IMR-90 (cell line): ENCODE measurements at regions not wholly inside any gene's neighbourhood (a gene's known extent, or its start where the extent isn't known, plus 50 kb on each side); places are given as distances from the start of the nearest gene placed in this dataset.

Source experiments
- ATAC-seq: fragments of 200-7000 bp; cut with Tn5 transposase; 2 replicates; pipeline ENCODE4 v1.9.1; 2020; ENCODE audit warnings: low read depth, mild to moderate bottlenecking, moderate library complexity
- BruUV-seq: library from RNA; stranded (reverse); fragments of 400-500 nt; replicated peaks from 2 replicates; lab custom pipeline; 2021; lab: Mats Ljungman, UMichigan
- CTCF ChIA-PET: fragments of 300-600 bp; formaldehyde crosslinking; extraction: SDS; loops from one replicate; lab custom pipeline; 2021; ENCODE audit warnings: antibody characterized with exemption; lab: Yijun Ruan, JAX
- POLR2A ChIA-PET: fragments of 300-600 bp; sonication (Branson Sonifier 250); formaldehyde crosslinking; loops from one replicate; lab custom pipeline; 2022; ENCODE audit warnings: antibody characterized with exemption; ENCODE audit not compliant: unreplicated experiment; lab: Charles Lee
- DNase-seq: peaks from one replicate; pipeline ENCODE4 v3.0.0; 2013
- H2AFZ ChIP-seq: replicated peaks from 2 replicates; pipeline ENCODE3; 2013; ENCODE audit warnings: low read length, mild to moderate bottlenecking; ENCODE audit not compliant: poor library complexity
- H2AK5ac ChIP-seq: 2 replicates; pipeline ENCODE4 v1.6.1; 2013; ENCODE audit warnings: low read depth, low read length, inconsistent platforms
- H2AK9ac ChIP-seq: replicated peaks from 2 replicates; pipeline ENCODE3; 2013; ENCODE audit warnings: mild to moderate bottlenecking, low read depth, low read length, moderate library complexity; ENCODE audit not compliant: poor library complexity
- H2BK120ac ChIP-seq: 2 replicates; pipeline ENCODE4 v1.6.1; 2013; ENCODE audit warnings: low read depth, low read length, inconsistent platforms
- H2BK15ac ChIP-seq: 3 replicates; pipeline ENCODE4 v1.6.1; 2013; ENCODE audit warnings: low read depth, low read length, inconsistent platforms
- H2BK20ac ChIP-seq: 2 replicates; pipeline ENCODE4 v1.6.1; 2013; ENCODE audit warnings: low read depth, mild to moderate bottlenecking, inconsistent platforms, low read length, moderate library complexity
- H2BK5ac ChIP-seq: 2 replicates; pipeline ENCODE4 v1.6.1; 2013; ENCODE audit warnings: mild to moderate bottlenecking, low read depth, low read length, inconsistent platforms; ENCODE audit not compliant: poor library complexity, severe bottlenecking
- H3K14ac ChIP-seq: replicated peaks from 2 replicates; pipeline ENCODE4 v1.6.1; 2013; ENCODE audit warnings: low read depth, low read length, inconsistent platforms
- H3K18ac ChIP-seq: 2 replicates; pipeline ENCODE4 v1.6.1; 2013; ENCODE audit warnings: low read depth, low read length, control low read depth
- H3K23ac ChIP-seq: 2 replicates; pipeline ENCODE4 v1.6.1; 2013; ENCODE audit warnings: low read depth, low read length, inconsistent platforms
- H3K27ac ChIP-seq: 2 replicates; pipeline ENCODE4 v1.5.1; 2013; ENCODE audit warnings: mild to moderate bottlenecking, control low read depth, low read length; ENCODE audit not compliant: insufficient read depth
- H3K27me3 ChIP-seq: 2 replicates; pipeline ENCODE4 v1.6.1; 2013; ENCODE audit warnings: low read length; ENCODE audit not compliant: control insufficient read depth, insufficient read depth
- H3K36me3 ChIP-seq: 2 replicates; pipeline ENCODE4 v1.6.1; 2013; ENCODE audit warnings: low read length, mixed read lengths; ENCODE audit not compliant: control insufficient read depth, insufficient read depth
- H3K4ac ChIP-seq: 2 replicates; pipeline ENCODE4 v1.6.1; 2013; ENCODE audit warnings: low read depth, low read length, inconsistent platforms
- H3K4me1 ChIP-seq: 2 replicates; pipeline ENCODE4 v1.6.1; 2013; ENCODE audit warnings: low read length, mixed read lengths; ENCODE audit not compliant: control insufficient read depth, insufficient read depth
- H3K4me2 ChIP-seq: 2 replicates; pipeline ENCODE4 v1.6.1; 2013; ENCODE audit warnings: low read depth, mild to moderate bottlenecking, control low read depth, low read length, moderate library complexity
- H3K4me3 ChIP-seq: 2 replicates; pipeline ENCODE4 v1.5.1; 2013; ENCODE audit warnings: low read depth, mild to moderate bottlenecking, control low read depth, low read length, moderate library complexity; ENCODE audit not compliant: insufficient read depth
- H3K56ac ChIP-seq: 2 replicates; pipeline ENCODE4 v1.6.1; 2013; ENCODE audit warnings: low read length, inconsistent platforms; ENCODE audit not compliant: insufficient read depth; ENCODE audit errors: extremely low read depth
- H3K79me1 ChIP-seq, 2 experiments: 2 replicates each; pipeline ENCODE4 v1.6.1; 2013; ENCODE audit warnings: low read length in 2 of 2, inconsistent platforms in 1 of 2, low read depth in 1 of 2
- H3K9ac ChIP-seq: 2 replicates; pipeline ENCODE4 v1.6.1; 2013; ENCODE audit warnings: low read depth, low read length, control low read depth
- H3K9me1 ChIP-seq: 2 replicates; pipeline ENCODE4 v1.6.1; 2013; ENCODE audit warnings: low read length, inconsistent platforms; ENCODE audit not compliant: insufficient read depth
- H3K9me3 ChIP-seq: 2 replicates; pipeline ENCODE4 v1.6.1; 2013; ENCODE audit warnings: low read length; ENCODE audit not compliant: control insufficient read depth, insufficient read depth
- H4K20me1 ChIP-seq: 2 replicates; pipeline ENCODE4 v1.6.1; 2013; ENCODE audit warnings: low read length, inconsistent platforms; ENCODE audit not compliant: insufficient read depth
- H4K5ac ChIP-seq: 2 replicates; pipeline ENCODE4 v1.6.1; 2013; ENCODE audit warnings: mild to moderate bottlenecking, low read depth, low read length, control low read depth
- H4K8ac ChIP-seq, 2 experiments: 2 replicates each; pipeline ENCODE4 v1.6.1; 2013; ENCODE audit warnings: low read depth in 2 of 2, low read length in 2 of 2, control low read depth in 1 of 2, inconsistent platforms in 1 of 2
- H4K91ac ChIP-seq: 2 replicates; pipeline ENCODE4 v1.6.1; 2013; ENCODE audit warnings: low read depth, low read length, inconsistent platforms; ENCODE audit not compliant: insufficient read depth
- BHLHE40 ChIP-seq: fragments of 150-350 bp; IDR thresholded peaks from 2 replicates; pipeline ENCODE4 v1.6.1; 2016; ENCODE audit warnings: mild to moderate bottlenecking, low read depth, low read length
- CEBPB ChIP-seq: IDR thresholded peaks from 2 replicates; pipeline ENCODE4 v1.6.1; 2012; ENCODE audit warnings: low read depth, low read length, improper control_type of control experiment
- CHD1 ChIP-seq: IDR thresholded peaks from 2 replicates; pipeline ENCODE4 v1.6.1; 2012; ENCODE audit warnings: low read depth, low read length, improper control_type of control experiment
- FOS ChIP-seq: fragments of 150-350 bp; IDR thresholded peaks from 2 replicates; pipeline ENCODE4 v1.6.1; 2016; ENCODE audit warnings: low read depth, low read length
- MAFK ChIP-seq: IDR thresholded peaks from 2 replicates; pipeline ENCODE4 v1.6.1; 2012; ENCODE audit warnings: low read depth, low read length, improper control_type of control experiment
- MAZ ChIP-seq: IDR thresholded peaks from 2 replicates; pipeline ENCODE4 v1.6.1; 2012; ENCODE audit warnings: low read depth, mild to moderate bottlenecking, low read length, improper control_type of control experiment, moderate library complexity, borderline replicate concordance
- MXI1 ChIP-seq: IDR thresholded peaks from 2 replicates; pipeline ENCODE4 v1.6.1; 2012; ENCODE audit warnings: low read depth, mild to moderate bottlenecking, low read length, moderate library complexity, borderline replicate concordance
- NFE2L2 ChIP-seq: fragments of 150-350 bp; IDR thresholded peaks from 2 replicates; pipeline ENCODE4 v1.6.1; 2016; ENCODE audit warnings: low read depth, mild to moderate bottlenecking, low read length
- POLR2A ChIP-seq: IDR thresholded peaks from 2 replicates; pipeline ENCODE4 v1.6.1; 2012; ENCODE audit warnings: mild to moderate bottlenecking, low read depth, low read length
- RAD21 ChIP-seq: IDR thresholded peaks from 2 replicates; pipeline ENCODE4 v1.6.1; 2012; ENCODE audit warnings: low read length, improper control_type of control experiment
- RCOR1 ChIP-seq: IDR thresholded peaks from 2 replicates; pipeline ENCODE4 v1.6.1; 2012; ENCODE audit warnings: mild to moderate bottlenecking, low read length, improper control_type of control experiment; ENCODE audit not compliant: insufficient replicate concordance
- RFX5 ChIP-seq: IDR thresholded peaks from 2 replicates; pipeline ENCODE4 v1.8.0; 2012; ENCODE audit warnings: low read depth, mild to moderate bottlenecking, low read length, moderate library complexity
- SMC3 ChIP-seq: fragments of 150-350 bp; IDR thresholded peaks from 2 replicates; pipeline ENCODE4 v1.6.1; 2016; ENCODE audit warnings: low read depth, mild to moderate bottlenecking, antibody characterized with exemption, low read length, moderate library complexity
- WGBS, 2 experiments: methylation state at CpG; one replicate each; pipeline versions ENCODE4 v1.1.5 to v1.1.7; 2013; ENCODE audit warnings: missing lambda C conversion rate in 2 of 2; ENCODE audit not compliant: insufficient read length in 1 of 2; ENCODE audit errors: extremely low coverage in 2 of 2; 5-methylcytosine and 5-hydroxymethylcytosine counted together
- dilution Hi-C: fragments of 300-500 bp; cut with HindIII; formaldehyde crosslinking; loops from one replicate; pipeline ENCODE4 v1.14.3; 2018; ENCODE audit warnings: low sequenced_read_pairs; ENCODE audit not compliant: unreplicated experiment
- in situ Hi-C: fragments of 300-500 bp; cut with MboI; formaldehyde crosslinking; loops from 3 replicates; pipeline ENCODE4 v1.14.3; 2019; ENCODE audit warnings: low sequenced_read_pairs, inconsistent platforms, mixed read lengths
- intact Hi-C: fragments of 100-400 bp; cut with micrococcal nuclease; formaldehyde crosslinking; loops from 2 replicates; pipeline ENCODE4 v1.10.0; 2022
- TF ChIP-seq, protein P1 (sequence below): conservative IDR thresholded peaks from 2 replicates; pipeline ENCODE4 v1.5.1; 2012; ENCODE audit warnings: mild to moderate bottlenecking, low read depth, low read length, improper control_type of control experiment
- TF ChIP-seq, protein P2 (sequence below): fragments of 150-350 bp; IDR thresholded peaks from 2 replicates; pipeline ENCODE4 v1.6.1; 2017; ENCODE audit warnings: mild to moderate bottlenecking, antibody characterized with exemption, low read length, low read depth
- TF ChIP-seq, protein P3 (sequence below): fragments of 150-350 bp; IDR thresholded peaks from 2 replicates; pipeline ENCODE4 v1.6.1; 2016; ENCODE audit warnings: low read depth, mild to moderate bottlenecking, low read length, moderate library complexity, borderline replicate concordance

DNA sequence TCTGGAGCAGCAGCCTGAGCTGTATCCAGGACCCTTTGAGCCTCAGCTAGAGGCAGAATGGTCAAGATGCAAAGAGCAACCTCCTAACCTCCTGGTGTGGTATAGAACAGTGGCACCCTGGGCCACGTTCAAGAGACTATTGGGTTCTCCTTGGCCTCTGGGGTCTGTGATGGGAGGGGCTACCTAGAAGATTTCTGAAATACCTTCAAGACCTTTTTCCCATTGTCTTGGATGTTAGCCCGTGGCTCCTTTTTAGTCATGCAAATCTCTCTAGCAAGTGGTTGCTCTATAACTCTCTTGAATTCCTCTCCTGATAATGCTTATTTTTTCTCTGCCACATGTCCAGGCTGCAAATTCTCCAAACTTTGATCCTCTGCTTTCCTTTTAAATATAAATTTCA lies 106.3 kb upstream of the SULT1C3 start:
- Histone ChIP-seq H2AFZ (no peak overlapping the region), H3K9me1 (no peaks in the 10 kb centered on the region), H3K4me3 (no peak overlapping the region), H3K9me3 (no peaks in the 10 kb centered on the region), H3K4me1 (no peaks in the 10 kb centered on the region), H3K27me3 (no peaks in the 10 kb centered on the region), H3K4me2 (no peak overlapping the region), H2AK5ac (no peak overlapping the region), H3K79me1 (no peaks in the 10 kb centered on the region), H3K56ac (no peak overlapping the region), H4K5ac (no peak overlapping the region), H3K23ac (no peak overlapping the region), H3K14ac (no peak overlapping the region), H3K27ac (no peak overlapping the region), H2AK9ac (no peak overlapping the region), H4K91ac (no peak overlapping the region), H2BK20ac (no peak overlapping the region), H2BK15ac (no peak overlapping the region), H4K8ac (no peak overlapping the region), H2BK5ac (no peak overlapping the region), H3K36me3 (no peaks in the 10 kb centered on the region), H3K4ac (no peak overlapping the region), H4K20me1 (no peaks in the 10 kb centered on the region), H3K9ac (no peak overlapping the region), H2BK120ac (no peak overlapping the region), H3K18ac (no peak overlapping the region)
- dilution Hi-C loops (no loop called here), intact Hi-C loops (no loop called here), in situ Hi-C loops (no loop called here)
- no TSS peak for BruUV-seq
- CTCF ChIA-PET, result no interaction called here
- DNase-seq, result no peak
- no CpG with 5 or more reads among the region's 2 CpGs for WGBS, 2 experiments
- POLR2A ChIA-PET, result no interaction called here
- no peak for ATAC-seq
- TF ChIP-seq, protein P1, sequence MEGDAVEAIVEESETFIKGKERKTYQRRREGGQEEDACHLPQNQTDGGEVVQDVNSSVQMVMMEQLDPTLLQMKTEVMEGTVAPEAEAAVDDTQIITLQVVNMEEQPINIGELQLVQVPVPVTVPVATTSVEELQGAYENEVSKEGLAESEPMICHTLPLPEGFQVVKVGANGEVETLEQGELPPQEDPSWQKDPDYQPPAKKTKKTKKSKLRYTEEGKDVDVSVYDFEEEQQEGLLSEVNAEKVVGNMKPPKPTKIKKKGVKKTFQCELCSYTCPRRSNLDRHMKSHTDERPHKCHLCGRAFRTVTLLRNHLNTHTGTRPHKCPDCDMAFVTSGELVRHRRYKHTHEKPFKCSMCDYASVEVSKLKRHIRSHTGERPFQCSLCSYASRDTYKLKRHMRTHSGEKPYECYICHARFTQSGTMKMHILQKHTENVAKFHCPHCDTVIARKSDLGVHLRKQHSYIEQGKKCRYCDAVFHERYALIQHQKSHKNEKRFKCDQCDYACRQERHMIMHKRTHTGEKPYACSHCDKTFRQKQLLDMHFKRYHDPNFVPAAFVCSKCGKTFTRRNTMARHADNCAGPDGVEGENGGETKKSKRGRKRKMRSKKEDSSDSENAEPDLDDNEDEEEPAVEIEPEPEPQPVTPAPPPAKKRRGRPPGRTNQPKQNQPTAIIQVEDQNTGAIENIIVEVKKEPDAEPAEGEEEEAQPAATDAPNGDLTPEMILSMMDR, result no peak
- TF ChIP-seq MAFK, result no peak
- no peak for TF ChIP-seq CHD1
- no peak for TF ChIP-seq SMC3
- TF ChIP-seq MAZ, result no peak
- no peak for TF ChIP-seq NFE2L2
- no peak for TF ChIP-seq CEBPB
- no peak for TF ChIP-seq RAD21
- TF ChIP-seq FOS, result no peak
- TF ChIP-seq, protein P2, sequence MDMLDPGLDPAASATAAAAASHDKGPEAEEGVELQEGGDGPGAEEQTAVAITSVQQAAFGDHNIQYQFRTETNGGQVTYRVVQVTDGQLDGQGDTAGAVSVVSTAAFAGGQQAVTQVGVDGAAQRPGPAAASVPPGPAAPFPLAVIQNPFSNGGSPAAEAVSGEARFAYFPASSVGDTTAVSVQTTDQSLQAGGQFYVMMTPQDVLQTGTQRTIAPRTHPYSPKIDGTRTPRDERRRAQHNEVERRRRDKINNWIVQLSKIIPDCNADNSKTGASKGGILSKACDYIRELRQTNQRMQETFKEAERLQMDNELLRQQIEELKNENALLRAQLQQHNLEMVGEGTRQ, result no peak
- TF ChIP-seq POLR2A, result no peak
- no peak for TF ChIP-seq RFX5
- TF ChIP-seq RCOR1, result no peak
- no peak for TF ChIP-seq BHLHE40
- TF ChIP-seq MXI1, result no peak
- TF ChIP-seq, protein P3, sequence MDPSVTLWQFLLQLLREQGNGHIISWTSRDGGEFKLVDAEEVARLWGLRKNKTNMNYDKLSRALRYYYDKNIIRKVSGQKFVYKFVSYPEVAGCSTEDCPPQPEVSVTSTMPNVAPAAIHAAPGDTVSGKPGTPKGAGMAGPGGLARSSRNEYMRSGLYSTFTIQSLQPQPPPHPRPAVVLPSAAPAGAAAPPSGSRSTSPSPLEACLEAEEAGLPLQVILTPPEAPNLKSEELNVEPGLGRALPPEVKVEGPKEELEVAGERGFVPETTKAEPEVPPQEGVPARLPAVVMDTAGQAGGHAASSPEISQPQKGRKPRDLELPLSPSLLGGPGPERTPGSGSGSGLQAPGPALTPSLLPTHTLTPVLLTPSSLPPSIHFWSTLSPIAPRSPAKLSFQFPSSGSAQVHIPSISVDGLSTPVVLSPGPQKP, result no peak
